HepG2 (cell line): ENCODE measurements at regions not wholly inside any gene's neighbourhood (a gene's known extent, or its start where the extent isn't known, plus 50 kb on each side); places are given as distances from the start of the nearest gene placed in this dataset.

Experiments used
- ATAC-seq: fragments of 200-7000 bp; cut with Tn5 transposase; 3 replicates; pipeline ENCODE4 v1.9.1; 2020; ENCODE audit warnings: mild to moderate bottlenecking, moderate library complexity
- BruUV-seq: library from RNA; stranded (reverse); fragments of 400-500 nt; replicated peaks from 2 replicates; lab custom pipeline; 2021; lab: Mats Ljungman, UMichigan
- CTCF ChIA-PET: fragments of 300-600 bp; formaldehyde crosslinking; extraction: SDS; loops from one replicate; lab custom pipeline; 2021; ENCODE audit warnings: low total read pairs, inconsistent platforms, low intra/inter-chr PET ratio; lab: Yijun Ruan, JAX
- POLR2A ChIA-PET: fragments of 350-600 bp; sonication (Branson Sonifier 250); formaldehyde crosslinking; loops from one replicate; lab custom pipeline; 2020; ENCODE audit warnings: antibody characterized with exemption, inconsistent platforms; lab: Yijun Ruan, JAX
- DNase-seq: peaks from one replicate; pipeline ENCODE4 v3.0.0-alpha.2; 2015; ENCODE audit warnings: low spot score
- FAIRE-seq: peaks from 3 replicates; lab custom pipeline; 2011; peaks lifted over from hg19 to GRCh38; lab: Jason Lieb, UNC
- H2AFZ ChIP-seq: one replicate; pipeline ENCODE4 v1.6.1; 2011; ENCODE audit warnings: low read length, inconsistent platforms
- H3K27ac ChIP-seq: fragments of 300-600 bp; 3 replicates; pipeline ENCODE4 v1.8.0; 2011; ENCODE audit warnings: mixed run types, mild to moderate bottlenecking, mixed read lengths, low read length, inconsistent platforms; ENCODE audit not compliant: insufficient read depth; ENCODE audit errors: extremely low read length
- H3K27me3 ChIP-seq, 2 experiments: fragments of 200-600 bp in 1 of 2; 2 replicates in 1 of 2; 3 replicates in 1 of 2; pipeline versions ENCODE4 v1.6.0 to v1.8.0; 2011; ENCODE audit warnings: low read length in 2 of 2, mild to moderate bottlenecking in 2 of 2, moderate library complexity in 2 of 2, inconsistent platforms in 1 of 2; ENCODE audit not compliant: insufficient read depth in 2 of 2, control insufficient read depth in 1 of 2
- H3K36me3 ChIP-seq, 2 experiments: fragments of 200-600 bp in 1 of 2; replicated peaks in 1 of 2; 2 replicates in 1 of 2; 3 replicates in 1 of 2; pipeline versions ENCODE4 v1.5.1 to v1.8.0; 2011; ENCODE audit warnings: low read length in 2 of 2, inconsistent platforms in 1 of 2; ENCODE audit not compliant: insufficient read depth in 2 of 2, control insufficient read depth in 1 of 2
- H3K4me1 ChIP-seq: 2 replicates; pipeline ENCODE4 v1.5.1; 2012; ENCODE audit warnings: low read length, inconsistent platforms; ENCODE audit not compliant: insufficient read depth
- H3K4me2 ChIP-seq: 2 replicates; pipeline ENCODE4 v1.6.0; 2011; ENCODE audit warnings: low read depth, low read length, inconsistent platforms
- H3K4me3 ChIP-seq, 3 experiments: fragments of 200-600 bp in 1 of 3; sonication (generic), shearing (Covaris generic) in 1 of 3; replicated peaks in 1 of 3; 2 replicates each; pipeline ENCODE4 v1.5.1; 2011 to 2016; ENCODE audit warnings: low read length in 3 of 3, inconsistent platforms in 2 of 3, low read depth in 2 of 3, mild to moderate bottlenecking in 2 of 3, control low read depth in 1 of 3, mixed read lengths in 1 of 3; ENCODE audit not compliant: insufficient read depth in 1 of 3
- H3K79me2 ChIP-seq: one replicate; pipeline ENCODE4 v1.6.1; 2011; ENCODE audit warnings: low read length, inconsistent platforms; ENCODE audit not compliant: insufficient read depth
- H3K9ac ChIP-seq: 2 replicates; pipeline ENCODE4 v1.6.0; 2011; ENCODE audit warnings: mild to moderate bottlenecking, low read depth, low read length, inconsistent platforms; ENCODE audit not compliant: insufficient read depth
- H3K9me3 ChIP-seq: 2 replicates; pipeline ENCODE4 v1.5.1; 2012; ENCODE audit warnings: mild to moderate bottlenecking, low read length
- H4K20me1 ChIP-seq: 2 replicates; pipeline ENCODE4 v1.6.0; 2011; ENCODE audit warnings: inconsistent platforms, mild to moderate bottlenecking, low read length, moderate library complexity; ENCODE audit not compliant: insufficient read depth
- CBX1 ChIP-seq: IDR thresholded peaks from one replicate; pipeline ENCODE4 v1.6.1; 2016; ENCODE audit warnings: antibody characterized with exemption, low read depth
- DNMT3B ChIP-seq: conservative IDR thresholded peaks from 2 replicates; pipeline ENCODE4 v1.6.1; 2016; ENCODE audit warnings: missing biosample characterization, control low read depth
- ELF4 ChIP-seq: sonication (generic); formaldehyde crosslinking; IDR thresholded peaks from 2 replicates; pipeline ENCODE4 v1.5.0; 2020; ENCODE audit warnings: missing genetic modification reagents, mild to moderate bottlenecking, moderate library complexity, borderline replicate concordance
- FOXA3 ChIP-seq: IDR thresholded peaks from 2 replicates; pipeline ENCODE4 v1.6.1; 2016; ENCODE audit warnings: missing genetic modification reagents, missing compliant biosample characterization
- GZF1 ChIP-seq: sonication (generic); formaldehyde crosslinking; IDR thresholded peaks from 2 replicates; pipeline ENCODE4 v1.5.1; 2020; ENCODE audit warnings: mild to moderate bottlenecking, missing genetic modification reagents
- HES4 ChIP-seq: sonication (generic); formaldehyde crosslinking; IDR thresholded peaks from 2 replicates; pipeline ENCODE4 v1.9.0; 2021; ENCODE audit warnings: mild to moderate bottlenecking, missing genetic modification reagents, borderline replicate concordance
- HNRNPL ChIP-seq: fragments of 200-400 bp; formaldehyde crosslinking; IDR thresholded peaks from 2 replicates; pipeline ENCODE4 v1.6.1; 2017; ENCODE audit warnings: mild to moderate bottlenecking, low read depth, low read length
- KDM5A ChIP-seq: fragments of 200-600 bp; sonication (generic); IDR thresholded peaks from 2 replicates; pipeline ENCODE4 v1.7.0; 2018; ENCODE audit warnings: antibody characterized with exemption, mild to moderate bottlenecking, low read length, borderline replicate concordance
- KMT2B ChIP-seq: IDR thresholded peaks from 2 replicates; pipeline ENCODE4 v1.6.1; 2016; ENCODE audit warnings: missing genetic modification reagents, missing compliant biosample characterization
- MYC ChIP-seq: sonication (generic); formaldehyde crosslinking; IDR thresholded peaks from 2 replicates; pipeline ENCODE4 v1.9.0; 2021; ENCODE audit warnings: missing genetic modification reagents, borderline replicate concordance
- PHF5A ChIP-seq: IDR thresholded peaks from one replicate; pipeline ENCODE4 v1.6.1; 2018; ENCODE audit warnings: low read depth, missing genetic modification reagents; ENCODE audit not compliant: unreplicated experiment
- RCOR2 ChIP-seq: IDR thresholded peaks from 2 replicates; pipeline ENCODE4 v1.6.1; 2016; ENCODE audit warnings: missing biosample characterization, missing genetic modification reagents
- ZBTB14 ChIP-seq: sonication (generic); formaldehyde crosslinking; IDR thresholded peaks from 2 replicates; pipeline ENCODE4 v1.4.0; 2020; ENCODE audit warnings: missing genetic modification reagents
- ZFP36L2 ChIP-seq: sonication (generic); formaldehyde crosslinking; IDR thresholded peaks from 2 replicates; pipeline ENCODE4 v1.4.0; 2020; ENCODE audit warnings: missing genetic modification reagents
- ZNF503 ChIP-seq: sonication (generic); formaldehyde crosslinking; IDR thresholded peaks from 2 replicates; pipeline ENCODE4 v1.4.0; 2020; ENCODE audit warnings: missing genetic modification reagents
- ZNF558 ChIP-seq: sonication (generic); formaldehyde crosslinking; IDR thresholded peaks from 2 replicates; pipeline ENCODE4 v1.9.0; 2022; ENCODE audit warnings: mild to moderate bottlenecking, missing genetic modification reagents, borderline replicate concordance
- ZNF564 ChIP-seq: sonication (generic); formaldehyde crosslinking; IDR thresholded peaks from 2 replicates; pipeline ENCODE4 v1.8.1; 2023; ENCODE audit warnings: mild to moderate bottlenecking, missing genetic modification reagents
- ZNF781 ChIP-seq: sonication (generic); formaldehyde crosslinking; IDR thresholded peaks from 2 replicates; pipeline ENCODE4 v1.5.1; 2020; ENCODE audit warnings: borderline replicate concordance, mild to moderate bottlenecking, missing genetic modification reagents; ENCODE audit errors: not compliant biosample characterization
- WGBS: methylation state at CpG from one replicate; pipeline ENCODE4 v1.1.6; 2017; ENCODE audit warnings: low lambda C conversion rate; 5-methylcytosine and 5-hydroxymethylcytosine counted together
- in situ Hi-C: cut with HindIII; loops from 2 replicates; pipeline ENCODE4 v1.10.0; 2017; ENCODE audit warnings: low pct_unique_long_range_greater_than_20kb; ENCODE audit not compliant: extremely low pct_ligation_motif_present
- intact Hi-C: fragments of 100-400 bp; cut with micrococcal nuclease; formaldehyde crosslinking; loops from one replicate; pipeline ENCODE4 v1.10.0; 2022; ENCODE audit not compliant: unreplicated experiment

GRCh38 chr6:66418906-66419305 lies 711.9 kb upstream of the EYS start:
- Histone ChIP-seq H3K9ac (no peak overlapping the region), H4K20me1 (no peaks in the 10 kb centered on the region), H3K27ac (no peak overlapping the region), H3K9me3 (no peaks in the 10 kb centered on the region), H3K4me3 (no peak overlapping the region), H3K27me3 (no peaks in the 10 kb centered on the region), H3K4me2 (no peak overlapping the region), H3K79me2 (no peaks in the 10 kb centered on the region), H3K4me1 (no peaks in the 10 kb centered on the region), H3K36me3 (no peaks in the 10 kb centered on the region), H2AFZ (no peak overlapping the region)
- intact Hi-C loops (no loop called here), in situ Hi-C loops (loop anchor here (5.0 kb wide), 1 partner anchor 78 kb away; no protein-coding TSS in a partner anchor)
- TF ChIP-seq ZNF564 (no peak), KDM5A (no peak), HNRNPL (no peak), PHF5A (no peak)
- DNase-seq (no peak), ATAC-seq (no peak), FAIRE-seq (no peak)
- ChIA-PET CTCF (no interaction called here), POLR2A (no interaction called here)
- WGBS, result 2% methylated on average over 2 of the region's 2 CpGs
- no TSS peak for BruUV-seq

GRCh38 chr6:66403966-66404365 lies 696.9 kb upstream of the EYS start:
- POLR2A ChIA-PET, result no interaction called here
- TF ChIP-seq KMT2B (CRISPR knock-in tag) (no peak), DNMT3B (CRISPR knock-in tag) (no peak), RCOR2 (CRISPR knock-in tag) (no peak), CBX1 (no peak), ELF4 (CRISPR knock-in tag) (no peak), ZNF503 (no peak), ZNF558 (CRISPR knock-in tag) (no peak), ZBTB14 (CRISPR knock-in tag) (no peak), ZNF781 (CRISPR knock-in tag) (no peak), GZF1 (CRISPR knock-in tag) (no peak), HES4 (CRISPR knock-in tag) (no peak), KDM5A (no peak), MYC (CRISPR knock-in tag) (no peak), FOXA3 (CRISPR knock-in tag) (no peak), ZFP36L2 (CRISPR knock-in tag) (no peak)

More at GRCh38 chr6:66403966-66404365, 696.9 kb upstream of the EYS start:
- no peak overlapping the region for H3K27ac ChIP-seq
- H3K79me2 ChIP-seq, result no peaks in the 10 kb centered on the region
- H3K9ac ChIP-seq, result no peak overlapping the region
- BruUV-seq, result no TSS peak
- no peak for DNase-seq
- no peaks in the 10 kb centered on the region for H3K4me1 ChIP-seq
- FAIRE-seq, result no peak
- H3K4me2 ChIP-seq, result no peak overlapping the region
- intact Hi-C loops (no loop called here), in situ Hi-C loops (no loop called here)
- no peak for ATAC-seq
- H4K20me1 ChIP-seq, result no peaks in the 10 kb centered on the region
- no peaks in the 10 kb centered on the region for H3K9me3 ChIP-seq
- no peaks in the 10 kb centered on the region for H3K36me3 ChIP-seq
- no peak overlapping the region for H2AFZ ChIP-seq
- CTCF ChIA-PET, result no interaction called here
- H3K4me3 ChIP-seq, result no peak overlapping the region
- no peaks in the 10 kb centered on the region for H3K27me3 ChIP-seq
